ENCODE measurements at regions not wholly inside any gene's neighbourhood (a gene's known extent, or its start where the extent isn't known, plus 50 kb on each side); places are given as distances from the start of the nearest gene placed in this dataset.

DNA sequence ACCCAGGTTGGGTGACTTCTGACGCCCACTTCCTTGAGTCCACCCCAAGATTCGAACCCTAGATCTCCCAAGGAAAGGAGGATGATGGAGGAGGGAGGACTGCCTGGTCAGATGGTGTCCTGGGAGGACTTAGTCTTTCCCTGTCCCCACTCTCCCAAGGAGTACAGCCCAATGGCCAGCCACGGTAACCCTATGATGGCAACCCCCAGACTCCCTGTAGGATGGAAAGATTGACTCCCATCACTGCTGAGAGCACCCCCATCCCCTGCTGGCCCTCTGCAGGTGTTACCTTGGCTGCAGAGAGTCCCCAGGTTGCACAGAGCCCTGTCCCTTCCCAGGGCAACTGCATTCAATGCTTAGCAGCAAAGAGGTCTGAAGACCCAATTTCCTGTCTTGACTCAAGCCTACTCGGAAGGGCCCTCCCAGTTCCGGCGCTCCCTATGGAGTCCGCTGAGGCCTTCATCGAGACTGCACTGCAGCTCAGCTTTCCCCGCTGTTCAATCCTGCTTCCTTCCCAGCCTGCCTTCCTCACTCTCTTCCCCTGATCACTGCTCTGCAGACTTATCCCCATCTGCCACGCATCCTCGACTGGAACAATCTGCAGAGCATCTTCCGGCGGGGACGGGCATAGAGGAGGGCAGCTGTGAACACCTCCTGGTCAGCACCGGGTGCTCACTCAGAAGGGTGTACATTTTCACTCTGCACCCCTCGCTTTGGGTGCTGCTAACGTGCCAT, 50.8 kb upstream of the OCM2 start:
- FAIRE-seq (no peak), DNase-seq (ENCODE audit: insufficient read length, low spot score) (no peak)

GRCh38 chr7:98046816-98047215, 56.8 kb upstream of the OCM2 start:
- DNase-seq (ENCODE audit: insufficient read length, low spot score), result no peak
- FAIRE-seq, result no peak

DNA sequence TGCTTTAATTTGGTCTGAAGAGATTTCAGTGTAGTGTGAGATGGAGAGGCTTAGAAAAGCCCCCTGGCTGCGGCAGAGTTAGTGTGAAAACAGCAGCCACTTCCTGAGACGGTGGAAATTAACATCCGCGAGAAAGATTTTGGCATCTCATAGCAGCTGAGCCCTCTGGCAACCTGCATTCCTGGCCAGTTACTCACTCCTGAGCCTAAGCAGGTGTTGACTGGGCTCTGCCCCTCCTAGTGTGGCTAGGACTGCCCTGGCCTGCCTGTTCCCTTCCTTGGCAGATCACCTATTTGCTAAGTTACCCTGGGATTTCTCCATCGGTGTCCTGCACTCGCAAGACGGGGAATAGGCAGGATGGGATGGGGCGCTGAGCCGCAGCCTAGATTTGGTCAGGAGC, 57.6 kb upstream of the LMTK2 start:
- no peak for FAIRE-seq
- DNase-seq (ENCODE audit: insufficient read length, low spot score), result no peak

DNA sequence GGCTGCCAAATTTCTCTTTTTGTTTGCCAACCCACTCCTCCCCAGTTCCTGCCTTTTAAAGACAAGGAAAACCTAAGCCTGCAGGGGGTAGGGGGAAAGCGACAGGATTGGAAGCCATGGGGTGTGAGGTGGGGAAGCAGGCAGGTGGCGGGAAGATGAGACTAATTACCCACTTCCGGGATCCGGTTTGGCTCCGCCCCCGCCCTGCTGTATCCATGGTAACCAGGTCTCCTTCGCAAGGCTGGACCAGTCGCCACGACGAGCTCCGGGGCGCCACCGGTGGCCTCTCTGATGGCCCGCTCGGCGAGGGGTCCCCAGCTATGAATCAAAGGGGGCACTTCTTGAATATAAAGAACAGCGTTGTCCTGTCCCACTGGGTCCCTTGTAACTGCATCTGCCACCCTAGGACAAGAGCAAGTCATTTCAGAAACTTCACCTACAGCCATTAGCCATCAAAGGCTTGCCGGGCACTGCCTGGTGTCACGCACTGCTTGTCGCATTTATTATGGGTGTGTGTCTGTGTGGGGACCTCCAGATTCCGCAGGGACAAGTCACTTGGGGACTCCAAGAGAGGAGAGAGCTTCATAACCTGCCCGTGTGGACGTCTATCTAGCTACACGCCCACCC, 55.4 kb upstream of the LMTK2 start:
- no peak for FAIRE-seq
- peak; percentile 21 for DNase-seq (ENCODE audit: insufficient read length, low spot score)

DNA sequence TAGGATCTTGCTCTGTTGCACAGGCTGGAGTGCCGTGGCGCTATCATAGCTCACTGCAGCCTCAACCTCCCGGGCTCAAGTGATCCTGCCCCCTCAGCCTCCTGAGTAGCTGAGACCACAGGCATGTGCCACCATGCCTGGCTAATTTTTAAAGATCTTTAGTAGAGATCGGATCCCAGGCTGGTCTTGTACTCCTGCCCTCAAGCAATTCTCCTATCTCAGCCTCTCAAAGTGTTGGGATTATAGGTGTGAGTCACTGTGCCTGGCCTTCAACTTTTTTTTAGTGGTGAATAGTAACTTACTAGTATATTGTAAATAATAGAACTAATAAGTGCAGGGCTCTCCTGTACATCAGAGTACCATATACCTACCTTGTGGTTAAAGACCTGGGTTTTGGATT, 52.1 kb upstream of the LMTK2 start:
- no peak for DNase-seq (ENCODE audit: insufficient read length, low spot score)
- FAIRE-seq, result no peak

GRCh38 chr7:98056580-98056979, 50.1 kb upstream of the LMTK2 start:
- FAIRE-seq (no peak), DNase-seq (ENCODE audit: insufficient read length, low spot score) (no peak)
